Gastroesophageal sphincter (tissue), 4 donors: ENCODE measurements at regions not wholly inside any gene's neighbourhood (a gene's known extent, or its start where the extent isn't known, plus 50 kb on each side); places are given as distances from the start of the nearest gene placed in this dataset.

Experiments
- ATAC-seq: fragments of 150-250 bp; one replicate; pipeline ENCODE4 v1.9.1; 2016; ENCODE audit warnings: mild to moderate bottlenecking, moderate library complexity
- H3K27ac ChIP-seq, 4 donors: fragments of 200-600 bp; sonication (generic) in 3 of 4; 1 replicate in 3 of 4; 2 replicates in 1 of 4; pipeline ENCODE4 v1.5.1; 2016 to 2019
- H3K27me3 ChIP-seq: fragments of 200-600 bp; sonication (generic); one replicate; pipeline ENCODE4 v1.5.1; 2019
- H3K36me3 ChIP-seq, 2 donors: fragments of 200-600 bp; sonication (generic); one replicate each; pipeline ENCODE4 v1.5.1; 2019; ENCODE audit warnings: control low read depth in 1 of 2
- H3K4me1 ChIP-seq, 3 donors: fragments of 200-600 bp; sonication (generic); 1 replicate in 2 of 3; 2 replicates in 1 of 3; pipeline ENCODE4 v1.5.1; 2016 to 2019; ENCODE audit warnings: control low read depth in 2 of 3
- H3K4me3 ChIP-seq, 2 donors: fragments of 200-600 bp; sonication (generic); one replicate each; pipeline ENCODE4 v1.5.1; 2019; ENCODE audit warnings: mild to moderate bottlenecking in 1 of 2, moderate library complexity in 1 of 2
- H3K9me3 ChIP-seq, 3 donors: fragments of 200-600 bp; sonication (generic); one replicate each; pipeline ENCODE4 v1.5.1; 2017 to 2019; ENCODE audit warnings: control low read depth in 2 of 3
- EP300 ChIP-seq: sonication (generic); formaldehyde crosslinking; IDR thresholded peaks from one replicate; pipeline ENCODE4 v1.6.1; 2017; ENCODE audit warnings: antibody characterized with exemption, mild to moderate bottlenecking
- POLR2A ChIP-seq, 2 donors: fragments of 450-650 bp; IDR thresholded peaks; one replicate each; pipeline ENCODE4 v1.6.1; 2017; ENCODE audit warnings: antibody characterized with exemption in 2 of 2, mild to moderate bottlenecking in 2 of 2, moderate library complexity in 1 of 2
- POLR2AphosphoS5 ChIP-seq: sonication (generic); formaldehyde crosslinking; IDR thresholded peaks from one replicate; pipeline ENCODE4 v1.6.1; 2017; ENCODE audit warnings: antibody characterized with exemption
- WGBS, 2 donors: methylation state at CpG; one replicate each; pipeline ENCODE4 v1.1.5; 2018; ENCODE audit warnings: low coverage in 1 of 2; 5-methylcytosine and 5-hydroxymethylcytosine counted together
- TF ChIP-seq, protein P1 (sequence below), 4 experiments: fragments of 200-600 bp in 2 of 4; fragments of 450-650 bp in 2 of 4; sonication (generic) in 1 of 4; IDR thresholded peaks; one replicate each; pipeline ENCODE4 v1.5.1; 2017 to 2019; ENCODE audit warnings: antibody characterized with exemption in 4 of 4, mild to moderate bottlenecking in 2 of 4, moderate library complexity in 2 of 4

DNA sequence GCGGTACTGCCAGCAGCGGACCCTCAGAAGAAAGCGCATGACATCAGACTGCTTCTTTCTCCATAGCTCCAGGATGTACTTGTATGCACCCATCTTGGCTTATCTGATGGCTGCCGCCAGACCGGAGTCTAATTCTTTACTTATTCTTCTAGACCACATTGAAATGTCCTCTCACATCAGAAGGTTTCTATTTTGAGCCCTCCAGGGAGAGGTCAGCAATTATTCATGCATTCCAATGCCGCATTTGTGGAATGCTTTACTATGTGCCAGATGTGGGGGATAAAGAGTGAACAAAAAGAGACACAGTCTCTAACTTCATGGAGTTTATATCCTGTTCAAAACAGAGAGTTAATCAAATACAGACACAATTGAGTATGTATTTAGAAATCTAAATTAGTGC is 230.1 kb downstream of the MIAT start:
- H3K27ac ChIP-seq: peak overlapping the region in 3 of 4 donors; percentile 43 to 66 (median 66)
- TF ChIP-seq EP300: no peak
- TF ChIP-seq, protein P1, sequence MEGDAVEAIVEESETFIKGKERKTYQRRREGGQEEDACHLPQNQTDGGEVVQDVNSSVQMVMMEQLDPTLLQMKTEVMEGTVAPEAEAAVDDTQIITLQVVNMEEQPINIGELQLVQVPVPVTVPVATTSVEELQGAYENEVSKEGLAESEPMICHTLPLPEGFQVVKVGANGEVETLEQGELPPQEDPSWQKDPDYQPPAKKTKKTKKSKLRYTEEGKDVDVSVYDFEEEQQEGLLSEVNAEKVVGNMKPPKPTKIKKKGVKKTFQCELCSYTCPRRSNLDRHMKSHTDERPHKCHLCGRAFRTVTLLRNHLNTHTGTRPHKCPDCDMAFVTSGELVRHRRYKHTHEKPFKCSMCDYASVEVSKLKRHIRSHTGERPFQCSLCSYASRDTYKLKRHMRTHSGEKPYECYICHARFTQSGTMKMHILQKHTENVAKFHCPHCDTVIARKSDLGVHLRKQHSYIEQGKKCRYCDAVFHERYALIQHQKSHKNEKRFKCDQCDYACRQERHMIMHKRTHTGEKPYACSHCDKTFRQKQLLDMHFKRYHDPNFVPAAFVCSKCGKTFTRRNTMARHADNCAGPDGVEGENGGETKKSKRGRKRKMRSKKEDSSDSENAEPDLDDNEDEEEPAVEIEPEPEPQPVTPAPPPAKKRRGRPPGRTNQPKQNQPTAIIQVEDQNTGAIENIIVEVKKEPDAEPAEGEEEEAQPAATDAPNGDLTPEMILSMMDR (IDR thresholded peaks at IDR 0.05): no peak
- peak; percentile 36 for TF ChIP-seq POLR2AphosphoS5
- WGBS, 2 donors: 10 to 53% methylated on average over 3 of the region's 6 CpGs
- peak; percentile 34 for ATAC-seq
- no peaks in the 10 kb centered on the region for H3K36me3 ChIP-seq
- no peaks in the 10 kb centered on the region for H3K9me3 ChIP-seq
- no peak overlapping the region for H3K4me3 ChIP-seq
- peaks cover 0 to 18% (median 3%) of the 10 kb centered on the region in 3 donors for H3K4me1 ChIP-seq
- H3K27me3 ChIP-seq: no peaks in the 10 kb centered on the region

DNA sequence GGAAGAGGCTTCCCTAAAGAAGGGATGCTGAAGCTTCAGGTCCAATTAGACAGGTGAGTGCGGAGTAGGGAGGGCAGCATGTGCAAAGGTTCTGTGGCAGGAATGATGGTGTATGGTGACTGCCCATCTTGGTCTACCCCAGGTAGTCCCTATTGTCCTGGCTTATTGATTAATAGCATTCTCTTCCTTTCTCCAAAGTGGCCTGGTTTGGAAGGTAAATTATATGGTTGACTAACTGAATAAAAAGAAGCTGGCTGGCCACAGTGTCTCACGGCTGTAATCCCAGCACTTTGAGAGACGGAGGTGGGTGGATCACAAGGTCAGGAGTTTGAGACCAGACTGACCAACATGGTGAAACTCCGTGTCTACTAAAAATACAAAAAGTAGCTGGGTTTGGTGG is 230.5 kb downstream of the MIAT start:
- H3K36me3 ChIP-seq: no peaks in the 10 kb centered on the region
- H3K4me1 ChIP-seq: peaks cover 0 to 23% (median 6%) of the 10 kb centered on the region in 3 donors
- peak overlapping the region in 3 of 4 donors; percentile 43 to 66 (median 66) for H3K27ac ChIP-seq
- no peaks in the 10 kb centered on the region for H3K9me3 ChIP-seq
- H3K27me3 ChIP-seq: no peaks in the 10 kb centered on the region
- no peak overlapping the region for H3K4me3 ChIP-seq
- peak; percentile 5 for ATAC-seq
- 43 to 72% methylated on average over 2 to 4 of the region's 4 CpGs for WGBS, 2 donors
- TF ChIP-seq EP300 (no peak), POLR2A (IDR thresholded peaks at IDR 0.05) (no peak)
- TF ChIP-seq, protein P1 (IDR thresholded peaks at IDR 0.05): no peak

DNA sequence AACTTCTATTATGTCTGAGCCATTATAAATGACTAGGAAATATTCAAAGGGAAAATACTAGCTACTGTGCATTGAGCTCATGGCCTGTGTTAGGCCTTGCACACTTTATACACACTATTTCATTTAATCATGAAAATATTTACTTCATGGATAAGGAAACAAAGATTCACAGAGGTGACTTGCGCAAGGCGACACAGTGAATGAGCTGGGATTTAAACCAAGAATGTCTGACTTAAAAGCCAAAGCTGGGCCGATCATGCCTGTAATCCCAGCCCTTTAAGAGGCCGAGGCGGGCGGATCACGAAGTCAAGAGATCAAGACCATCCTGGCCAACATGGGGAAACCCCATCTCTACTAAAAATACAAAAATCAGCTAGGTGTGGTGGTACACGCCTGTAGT is 231.5 kb downstream of the MIAT start:
- no peaks in the 10 kb centered on the region for H3K27me3 ChIP-seq
- 94 to 100% methylated on average over 1 to 6 of the region's 8 CpGs for WGBS, 2 donors
- TF ChIP-seq POLR2A (IDR thresholded peaks at IDR 0.05): no peak
- TF ChIP-seq, protein P1 (IDR thresholded peaks at IDR 0.05): no peak
- no peak for TF ChIP-seq EP300
- no peak overlapping the region for H3K27ac ChIP-seq
- no peaks in the 10 kb centered on the region for H3K9me3 ChIP-seq
- no peaks in the 10 kb centered on the region for H3K36me3 ChIP-seq
- ATAC-seq: no peak
- H3K4me3 ChIP-seq: no peak overlapping the region
- H3K4me1 ChIP-seq: peaks cover 0 to 33% (median 8%) of the 10 kb centered on the region in 3 donors

GRCh38 chr22:26889802-26890201 is 232.4 kb downstream of the MIAT start:
- WGBS, 2 donors: 84 to 97% methylated on average over 4 to 6 of the region's 7 CpGs
- TF ChIP-seq EP300: no peak
- no peak for TF ChIP-seq POLR2AphosphoS5
- no peak for TF ChIP-seq POLR2A (IDR thresholded peaks at IDR 0.05)
- TF ChIP-seq, protein P1 (IDR thresholded peaks at IDR 0.05): no peak
- ATAC-seq: no peak
- Histone ChIP-seq H3K4me1 (peaks cover 0 to 42% (median 8%) of the 10 kb centered on the region in 3 donors), H3K4me3 (no peak overlapping the region), H3K36me3 (no peaks in the 10 kb centered on the region), H3K27me3 (no peaks in the 10 kb centered on the region), H3K27ac (no peak overlapping the region), H3K9me3 (no peaks in the 10 kb centered on the region)

- Histone ChIP-seq H3K4me1 (peaks cover 0 to 51% (median 8%) of the 10 kb centered on the region in 3 donors), H3K9me3 (no peaks in the 10 kb centered on the region), H3K4me3 (no peak overlapping the region), H3K27me3 (no peaks in the 10 kb centered on the region), H3K36me3 (no peaks in the 10 kb centered on the region), H3K27ac (no peak overlapping the region)
- no peak for ATAC-seq
- TF ChIP-seq POLR2A (IDR thresholded peaks at IDR 0.05) (no peak), POLR2AphosphoS5 (no peak), EP300 (no peak)
- TF ChIP-seq, protein P1 (IDR thresholded peaks at IDR 0.05): no peak
- WGBS, 2 donors: 72 to 80% methylated on average over 1 to 4 of the region's 5 CpGs
These were observed 233.5 kb downstream of the MIAT start for GRCh38 chr22:26890870-26891269.
